Progenitor cell of endocrine pancreas (in vitro differentiated cells): ENCODE measurements at regions not wholly inside any gene's neighbourhood (a gene's known extent, or its start where the extent isn't known, plus 50 kb on each side); places are given as distances from the start of the nearest gene placed in this dataset.

ENCODE experiments used
- DNase-seq: peaks from one replicate; pipeline ENCODE4 v3.0.0; 2021; ENCODE audit warnings: low spot score; ENCODE audit not compliant: unreplicated experiment
- H3K27ac Mint-ChIP-seq: 2 replicates; pipeline ENCODE4 v1.8.0; 2021; ENCODE audit warnings: mild to moderate bottlenecking, moderate library complexity, mixed read lengths
- H3K27me3 Mint-ChIP-seq: 2 replicates; pipeline ENCODE4 v1.8.0; 2021; ENCODE audit warnings: mixed read lengths
- H3K36me3 Mint-ChIP-seq: 2 replicates; pipeline ENCODE4 v1.8.0; 2022; ENCODE audit warnings: mixed read lengths; ENCODE audit not compliant: insufficient read depth
- H3K4me1 Mint-ChIP-seq: 2 replicates; pipeline ENCODE4 v1.8.0; 2021; ENCODE audit warnings: low read depth, mixed read lengths
- H3K4me3 Mint-ChIP-seq: 2 replicates; pipeline ENCODE4 v1.8.0; 2021; ENCODE audit warnings: low read depth, mild to moderate bottlenecking, moderate library complexity, mixed read lengths
- H3K9me3 Mint-ChIP-seq: 2 replicates; pipeline ENCODE4 v1.8.0; 2021; ENCODE audit warnings: low read depth, mixed read lengths
- CTCF ChIP-seq: fragments of 200-600 bp; sonication (generic); IDR thresholded peaks from one replicate; pipeline ENCODE4 v1.5.0; 2021; ENCODE audit warnings: antibody characterized with exemption, mild to moderate bottlenecking; ENCODE audit not compliant: unreplicated experiment

- TF ChIP-seq CTCF = no peak
- DNase-seq = no peak
- no peaks in the 10 kb centered on the region for H3K9me3 Mint-ChIP-seq
- peaks cover 8% of the 10 kb centered on the region for H3K4me1 Mint-ChIP-seq
- H3K4me3 Mint-ChIP-seq = no peak overlapping the region
- H3K36me3 Mint-ChIP-seq = no peaks in the 10 kb centered on the region
- H3K27me3 Mint-ChIP-seq = peaks cover 25% of the 10 kb centered on the region
- no peak overlapping the region for H3K27ac Mint-ChIP-seq
These were observed 105.1 kb upstream of the SDK2 start for GRCh38 chr17:73749337-73749823.

- TF ChIP-seq CTCF = no peak
- Mint-ChIP-seq H3K27ac (no peak overlapping the region), H3K36me3 (no peaks in the 10 kb centered on the region), H3K4me3 (no peak overlapping the region), H3K4me1 (peaks cover 8% of the 10 kb centered on the region), H3K27me3 (peaks cover 25% of the 10 kb centered on the region), H3K9me3 (no peaks in the 10 kb centered on the region)
- DNase-seq = no peak
These were observed 105.8 kb upstream of the SDK2 start for GRCh38 chr17:73749928-73750605.

GRCh38 chr17:73750975-73751374 is 106.7 kb upstream of the SDK2 start:
- Mint-ChIP-seq H3K4me1 (peaks cover 8% of the 10 kb centered on the region), H3K27me3 (peaks cover 34% of the 10 kb centered on the region), H3K36me3 (no peaks in the 10 kb centered on the region), H3K9me3 (no peaks in the 10 kb centered on the region), H3K4me3 (no peak overlapping the region), H3K27ac (no peak overlapping the region)
- no peak for DNase-seq
- TF ChIP-seq CTCF = no peak

- no peaks in the 10 kb centered on the region for H3K36me3 Mint-ChIP-seq
- no peak for TF ChIP-seq CTCF
- H3K4me1 Mint-ChIP-seq = peaks cover 6% of the 10 kb centered on the region
- H3K27me3 Mint-ChIP-seq = peaks cover 42% of the 10 kb centered on the region
- H3K9me3 Mint-ChIP-seq = no peaks in the 10 kb centered on the region
- H3K27ac Mint-ChIP-seq = no peak overlapping the region
- DNase-seq = no peak
- no peak overlapping the region for H3K4me3 Mint-ChIP-seq
These were observed 109.7 kb upstream of the SDK2 start for GRCh38 chr17:73753751-73754496.

- DNase-seq = no peak
- TF ChIP-seq CTCF = no peak
- Mint-ChIP-seq H3K27me3 (peaks cover 49% of the 10 kb centered on the region), H3K27ac (no peak overlapping the region), H3K36me3 (no peaks in the 10 kb centered on the region), H3K9me3 (no peaks in the 10 kb centered on the region), H3K4me1 (peaks cover 6% of the 10 kb centered on the region), H3K4me3 (no peak overlapping the region)
These were observed 110.7 kb upstream of the SDK2 start for GRCh38 chr17:73754886-73755400.
